ENCODE measurements at regions not wholly inside any gene's neighbourhood (a gene's known extent, or its start where the extent isn't known, plus 50 kb on each side); places are given as distances from the start of the nearest gene placed in this dataset.

DNA sequence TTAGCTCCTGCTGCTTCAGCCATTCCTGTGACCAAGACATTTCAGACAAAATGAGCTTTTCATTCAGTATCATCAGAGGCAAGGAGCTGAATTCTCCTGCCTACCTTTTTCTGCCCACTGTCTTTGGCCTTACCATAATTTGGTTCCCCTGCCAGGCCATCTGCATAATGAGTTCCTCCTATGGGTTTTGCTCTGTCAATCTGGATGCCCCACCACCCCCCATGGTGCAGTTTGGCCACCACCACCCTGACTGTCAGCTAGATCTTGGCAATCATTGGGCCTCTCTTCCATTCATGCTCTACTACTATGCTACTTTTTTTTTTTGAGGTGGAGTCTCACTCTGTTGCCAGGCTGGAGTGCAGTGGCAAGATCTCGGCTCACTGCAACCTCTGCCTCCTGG is 169.2 kb upstream of the ZKSCAN2 start:
- no peaks in the 10 kb centered on the region for H3K9me3 ChIP-seq
- H3K36me3 ChIP-seq = no peaks in the 10 kb centered on the region
- H3K27me3 ChIP-seq = no peaks in the 10 kb centered on the region
- TF ChIP-seq, protein P1, sequence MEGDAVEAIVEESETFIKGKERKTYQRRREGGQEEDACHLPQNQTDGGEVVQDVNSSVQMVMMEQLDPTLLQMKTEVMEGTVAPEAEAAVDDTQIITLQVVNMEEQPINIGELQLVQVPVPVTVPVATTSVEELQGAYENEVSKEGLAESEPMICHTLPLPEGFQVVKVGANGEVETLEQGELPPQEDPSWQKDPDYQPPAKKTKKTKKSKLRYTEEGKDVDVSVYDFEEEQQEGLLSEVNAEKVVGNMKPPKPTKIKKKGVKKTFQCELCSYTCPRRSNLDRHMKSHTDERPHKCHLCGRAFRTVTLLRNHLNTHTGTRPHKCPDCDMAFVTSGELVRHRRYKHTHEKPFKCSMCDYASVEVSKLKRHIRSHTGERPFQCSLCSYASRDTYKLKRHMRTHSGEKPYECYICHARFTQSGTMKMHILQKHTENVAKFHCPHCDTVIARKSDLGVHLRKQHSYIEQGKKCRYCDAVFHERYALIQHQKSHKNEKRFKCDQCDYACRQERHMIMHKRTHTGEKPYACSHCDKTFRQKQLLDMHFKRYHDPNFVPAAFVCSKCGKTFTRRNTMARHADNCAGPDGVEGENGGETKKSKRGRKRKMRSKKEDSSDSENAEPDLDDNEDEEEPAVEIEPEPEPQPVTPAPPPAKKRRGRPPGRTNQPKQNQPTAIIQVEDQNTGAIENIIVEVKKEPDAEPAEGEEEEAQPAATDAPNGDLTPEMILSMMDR (IDR thresholded peaks at IDR 0.05) = no peak
- TF ChIP-seq POLR2A (IDR thresholded peaks at IDR 0.05) = no peak
- DNase-seq = no peak
- WGBS (ENCODE audit: insufficient coverage, low coverage, low lambda C conversion rate, missing lambda C conversion rate) = 57% methylated on average over 1 of the region's 1 CpG
- no peak for ATAC-seq
- intact Hi-C loops (cut with DNase I) = no loop called here
- no peak overlapping the region for H3K4me3 ChIP-seq
- H3K27ac ChIP-seq = no peak overlapping the region
- H3K4me1 ChIP-seq = no peaks in the 10 kb centered on the region

DNA sequence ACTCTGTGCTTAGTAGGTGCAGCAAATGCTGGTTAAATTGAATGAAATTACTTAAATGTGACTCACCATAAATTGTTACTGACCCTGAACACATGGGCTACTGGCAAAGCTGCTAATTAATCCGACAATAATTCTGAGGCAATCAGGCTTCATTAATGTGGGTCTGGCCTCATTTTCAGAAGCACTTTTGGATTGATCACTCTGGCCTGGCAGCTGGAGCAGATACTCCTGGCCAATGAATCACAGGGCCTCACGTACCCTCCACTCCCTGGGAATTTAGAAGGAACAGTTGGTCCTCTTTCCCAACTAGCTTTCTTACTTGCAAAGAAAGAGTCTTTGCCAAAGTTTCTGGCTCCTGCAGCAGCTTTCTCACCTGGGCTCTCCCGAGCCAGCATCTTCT is 162.0 kb upstream of the ZKSCAN2 start:
- intact Hi-C loops (cut with DNase I) = no loop called here
- no peak for TF ChIP-seq POLR2A (IDR thresholded peaks at IDR 0.05)
- TF ChIP-seq, protein P1 (IDR thresholded peaks at IDR 0.05) = no peak
- ATAC-seq (no peak), DNase-seq (no peak)
- Histone ChIP-seq H3K27ac (no peak overlapping the region), H3K27me3 (no peaks in the 10 kb centered on the region), H3K36me3 (no peaks in the 10 kb centered on the region), H3K9me3 (no peaks in the 10 kb centered on the region), H3K4me1 (no peaks in the 10 kb centered on the region), H3K4me3 (no peak overlapping the region)
- WGBS (ENCODE audit: insufficient coverage, low coverage, low lambda C conversion rate, missing lambda C conversion rate) = 40% methylated on average over 2 of the region's 3 CpGs

DNA sequence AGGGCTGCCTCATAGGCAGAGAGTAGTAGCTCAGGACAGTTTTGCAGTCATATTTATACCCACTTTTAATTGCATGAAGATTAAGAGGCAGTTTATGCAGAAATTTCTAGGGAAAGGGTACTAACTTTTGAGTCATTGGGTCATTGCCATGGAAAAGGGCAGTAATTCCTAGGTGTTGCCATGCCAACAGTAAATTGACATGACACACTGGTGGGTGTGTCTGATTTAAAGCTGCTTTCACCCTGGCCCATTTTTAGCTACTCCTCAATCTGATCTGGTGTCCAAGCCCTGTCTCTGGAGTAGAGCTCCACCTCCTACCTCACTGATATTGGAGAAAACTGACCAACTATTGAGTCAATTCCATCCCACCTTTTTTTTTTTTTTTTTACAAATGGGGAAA is 161.5 kb upstream of the ZKSCAN2 start:
- H3K4me3 ChIP-seq = no peak overlapping the region
- intact Hi-C loops (cut with DNase I) = no loop called here
- DNase-seq = no peak
- no peaks in the 10 kb centered on the region for H3K27me3 ChIP-seq
- ATAC-seq = no peak
- H3K9me3 ChIP-seq = no peaks in the 10 kb centered on the region
- H3K27ac ChIP-seq = no peak overlapping the region
- TF ChIP-seq POLR2A (IDR thresholded peaks at IDR 0.05) = no peak
- TF ChIP-seq, protein P1 (IDR thresholded peaks at IDR 0.05) = no peak
- peaks cover 0 to 4% (median 0%) of the 10 kb centered on the region in 4 donors for H3K4me1 ChIP-seq
- no peaks in the 10 kb centered on the region for H3K36me3 ChIP-seq

DNA sequence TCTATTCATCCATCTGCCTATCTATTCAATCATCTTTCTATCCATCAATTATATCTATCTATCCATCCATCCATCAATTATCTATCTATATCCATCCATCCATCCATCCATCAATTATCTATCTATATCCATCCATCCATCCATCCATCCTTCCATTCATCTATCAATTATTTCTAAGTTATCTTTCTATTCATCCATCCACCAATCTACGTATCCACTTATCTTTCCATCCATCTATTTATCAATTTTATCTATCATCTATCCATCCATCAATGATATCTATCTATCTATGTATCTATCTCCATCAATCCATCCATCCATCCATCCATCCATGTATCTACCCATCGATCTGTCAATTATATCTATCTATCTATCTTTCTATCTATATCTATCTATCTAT is 158.4 kb upstream of the ZKSCAN2 start:
- H3K9me3 ChIP-seq = no peaks in the 10 kb centered on the region
- TF ChIP-seq POLR2A (IDR thresholded peaks at IDR 0.05) = no peak
- TF ChIP-seq, protein P1 (IDR thresholded peaks at IDR 0.05) = no peak

DNA sequence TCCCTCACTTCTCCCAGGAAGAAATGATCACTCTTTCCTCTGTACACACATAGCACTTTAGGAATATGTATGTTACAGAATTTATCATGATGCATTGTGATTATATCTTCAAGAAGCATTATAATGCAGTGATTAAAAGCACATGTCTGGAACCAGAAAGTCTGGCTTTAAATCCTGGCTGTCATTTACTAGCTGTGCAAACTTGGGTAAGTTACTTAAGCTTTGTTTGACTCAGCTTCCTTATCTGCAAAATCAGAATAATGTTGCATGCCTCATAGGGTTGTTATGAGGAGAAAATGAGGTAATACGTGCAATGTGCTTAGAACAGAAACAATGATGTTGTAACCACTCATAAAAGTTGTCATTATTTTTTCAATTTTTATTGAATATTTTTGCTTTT is 156.3 kb upstream of the ZKSCAN2 start:
- intact Hi-C loops (cut with DNase I) = no loop called here
- Histone ChIP-seq H3K36me3 (no peaks in the 10 kb centered on the region), H3K4me3 (no peak overlapping the region), H3K9me3 (no peaks in the 10 kb centered on the region), H3K27me3 (no peaks in the 10 kb centered on the region), H3K27ac (no peak overlapping the region), H3K4me1 (peaks cover 0 to 48% (median 12%) of the 10 kb centered on the region in 4 donors)
- TF ChIP-seq POLR2A (IDR thresholded peaks at IDR 0.05) = no peak
- TF ChIP-seq, protein P1 (IDR thresholded peaks at IDR 0.05) = no peak
- ATAC-seq (peak in 3 of 4 donors; percentile 15 to 66 (median 17)), DNase-seq (no peak)
- WGBS (ENCODE audit: insufficient coverage, low coverage, low lambda C conversion rate, missing lambda C conversion rate) = 18% methylated on average over 1 of the region's 1 CpG

More for the DNA sequence above, 158.4 kb upstream of the ZKSCAN2 start:
- ATAC-seq (no peak), DNase-seq (no peak)
- WGBS (ENCODE audit: insufficient coverage, low coverage, low lambda C conversion rate, missing lambda C conversion rate) = 83% methylated on average over 2 of the region's 2 CpGs
- Histone ChIP-seq H3K27ac (no peak overlapping the region), H3K4me3 (no peak overlapping the region), H3K27me3 (no peaks in the 10 kb centered on the region), H3K36me3 (no peaks in the 10 kb centered on the region), H3K4me1 (peaks cover 0 to 31% (median 12%) of the 10 kb centered on the region in 4 donors)
- intact Hi-C loops (cut with DNase I) = no loop called here

Data from right lobe of liver (tissue), 6 donors.